ENCODE measurements at regions not wholly inside any gene's neighbourhood (a gene's known extent, or its start where the extent isn't known, plus 50 kb on each side); places are given as distances from the start of the nearest gene placed in this dataset.

DNA sequence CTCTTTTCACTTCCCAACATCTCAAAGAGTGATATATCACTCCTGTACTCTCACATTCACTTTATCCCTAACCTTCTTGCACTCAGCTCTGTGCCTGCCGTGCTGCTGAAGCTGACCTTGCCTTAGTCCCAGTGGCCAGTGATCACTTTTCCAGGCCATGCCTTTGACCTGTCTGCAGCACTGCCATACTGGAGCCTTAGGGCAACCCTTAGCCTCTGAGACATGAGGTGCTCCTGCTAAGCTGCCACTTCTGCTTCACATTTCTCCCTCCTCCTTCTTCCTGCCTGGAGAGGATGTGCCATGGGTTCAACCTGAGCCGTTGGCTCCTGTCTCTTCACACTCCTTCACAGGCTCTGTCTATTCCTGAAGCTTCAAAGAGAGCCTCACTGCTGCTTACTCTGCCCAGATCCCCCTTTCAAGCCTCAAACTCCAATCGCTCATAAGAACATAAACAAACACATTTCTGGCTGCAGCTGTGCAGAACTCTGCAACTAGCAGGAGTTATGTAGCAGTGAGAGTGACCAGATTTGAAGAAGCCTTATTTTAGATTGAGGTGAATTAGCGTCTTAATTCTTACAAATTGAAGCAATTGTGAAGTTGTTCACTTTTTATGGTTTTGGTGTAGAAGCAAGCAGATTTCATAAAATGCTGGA, 716.2 kb upstream of the FANCL start:
- Histone ChIP-seq H3K27ac (ENCODE audit: low read length) (no peak overlapping the region), H3K9me2 (replicated peaks; ENCODE audit: insufficient read depth, low read length) (no peaks in the 10 kb centered on the region), H3K36me3 (replicated peaks; ENCODE audit: insufficient read depth, low read length) (no peaks in the 10 kb centered on the region), H3K4me3 (ENCODE audit: low read length) (no peak overlapping the region), H3K4me2 (ENCODE audit: low read depth, low read length) (no peak overlapping the region), H3K79me2 (ENCODE audit: low read length) (no peaks in the 10 kb centered on the region), H3K9ac (ENCODE audit: low read length) (no peak overlapping the region), H3F3A (ENCODE audit: insufficient read depth, low read length) (no peaks in the 10 kb centered on the region), H3K27me3 (replicated peaks; ENCODE audit: insufficient read depth, low read length) (no peaks in the 10 kb centered on the region), H3K4me1 (ENCODE audit: low read length) (no peaks in the 10 kb centered on the region), H2AFZ (ENCODE audit: low read length) (no peak overlapping the region), H3K9me3 (replicated peaks; ENCODE audit: insufficient read depth, low read length) (no peaks in the 10 kb centered on the region), H4K20me1 (ENCODE audit: insufficient read depth, low read length) (no peaks in the 10 kb centered on the region)
- DNase-seq = no peak
- no peak for TF ChIP-seq EZH2 (optimal IDR thresholded peaks at IDR 0.05; ENCODE audit: low read depth, low read length)
- TF ChIP-seq, protein P1, sequence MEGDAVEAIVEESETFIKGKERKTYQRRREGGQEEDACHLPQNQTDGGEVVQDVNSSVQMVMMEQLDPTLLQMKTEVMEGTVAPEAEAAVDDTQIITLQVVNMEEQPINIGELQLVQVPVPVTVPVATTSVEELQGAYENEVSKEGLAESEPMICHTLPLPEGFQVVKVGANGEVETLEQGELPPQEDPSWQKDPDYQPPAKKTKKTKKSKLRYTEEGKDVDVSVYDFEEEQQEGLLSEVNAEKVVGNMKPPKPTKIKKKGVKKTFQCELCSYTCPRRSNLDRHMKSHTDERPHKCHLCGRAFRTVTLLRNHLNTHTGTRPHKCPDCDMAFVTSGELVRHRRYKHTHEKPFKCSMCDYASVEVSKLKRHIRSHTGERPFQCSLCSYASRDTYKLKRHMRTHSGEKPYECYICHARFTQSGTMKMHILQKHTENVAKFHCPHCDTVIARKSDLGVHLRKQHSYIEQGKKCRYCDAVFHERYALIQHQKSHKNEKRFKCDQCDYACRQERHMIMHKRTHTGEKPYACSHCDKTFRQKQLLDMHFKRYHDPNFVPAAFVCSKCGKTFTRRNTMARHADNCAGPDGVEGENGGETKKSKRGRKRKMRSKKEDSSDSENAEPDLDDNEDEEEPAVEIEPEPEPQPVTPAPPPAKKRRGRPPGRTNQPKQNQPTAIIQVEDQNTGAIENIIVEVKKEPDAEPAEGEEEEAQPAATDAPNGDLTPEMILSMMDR (IDR thresholded peaks at IDR 0.05; ENCODE audit: low read length) = no peak
- no peak for TF ChIP-seq EZH2phosphoT487 (IDR thresholded peaks at IDR 0.05; ENCODE audit: low read length)

DNA sequence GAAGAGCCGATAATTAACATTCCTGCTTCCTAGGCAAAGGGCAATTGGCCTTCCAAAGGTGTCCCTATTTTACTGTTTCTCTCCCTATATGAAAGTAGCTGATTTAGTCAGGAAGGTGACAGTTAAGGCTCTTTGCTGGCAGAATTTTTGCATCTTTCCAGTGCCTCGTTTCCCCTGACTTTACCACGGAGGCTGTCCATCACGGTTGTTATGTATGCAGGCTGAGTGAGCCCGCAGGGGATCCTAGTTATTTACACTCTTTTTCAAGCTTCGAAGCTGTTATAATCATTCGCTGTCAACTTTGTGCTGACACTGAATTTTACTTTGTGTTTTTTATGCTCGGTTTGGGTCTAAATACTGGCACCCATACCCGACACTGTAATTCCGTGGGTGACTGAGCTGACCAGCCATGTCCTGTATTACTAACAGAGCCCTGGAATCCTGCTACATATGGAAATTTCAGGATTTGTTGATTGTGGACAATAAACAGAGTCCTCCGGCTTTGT, 713.8 kb upstream of the FANCL start:
- no peaks in the 10 kb centered on the region for H3K9me3 ChIP-seq (replicated peaks; ENCODE audit: insufficient read depth, low read length)
- no peaks in the 10 kb centered on the region for H3K79me2 ChIP-seq (ENCODE audit: low read length)
- H3K4me2 ChIP-seq (ENCODE audit: low read depth, low read length) = no peak overlapping the region
- no peaks in the 10 kb centered on the region for H3K9me2 ChIP-seq (replicated peaks; ENCODE audit: insufficient read depth, low read length)
- no peak overlapping the region for H3K9ac ChIP-seq (ENCODE audit: low read length)
- DNase-seq = no peak
- H3F3A ChIP-seq (ENCODE audit: insufficient read depth, low read length) = no peaks in the 10 kb centered on the region
- no peak overlapping the region for H2AFZ ChIP-seq (ENCODE audit: low read length)
- H3K27me3 ChIP-seq (replicated peaks; ENCODE audit: insufficient read depth, low read length) = no peaks in the 10 kb centered on the region
- H3K4me1 ChIP-seq (ENCODE audit: low read length) = no peaks in the 10 kb centered on the region
- TF ChIP-seq, protein P1 (IDR thresholded peaks at IDR 0.05; ENCODE audit: low read length) = no peak
- TF ChIP-seq EZH2 (optimal IDR thresholded peaks at IDR 0.05; ENCODE audit: low read depth, low read length) = no peak
- no peak for TF ChIP-seq EZH2phosphoT487 (IDR thresholded peaks at IDR 0.05; ENCODE audit: low read length)
- H3K27ac ChIP-seq (ENCODE audit: low read length) = no peak overlapping the region
- no peaks in the 10 kb centered on the region for H4K20me1 ChIP-seq (ENCODE audit: insufficient read depth, low read length)
- no peak overlapping the region for H3K4me3 ChIP-seq (ENCODE audit: low read length)
- H3K36me3 ChIP-seq (replicated peaks; ENCODE audit: insufficient read depth, low read length) = no peaks in the 10 kb centered on the region

DNA sequence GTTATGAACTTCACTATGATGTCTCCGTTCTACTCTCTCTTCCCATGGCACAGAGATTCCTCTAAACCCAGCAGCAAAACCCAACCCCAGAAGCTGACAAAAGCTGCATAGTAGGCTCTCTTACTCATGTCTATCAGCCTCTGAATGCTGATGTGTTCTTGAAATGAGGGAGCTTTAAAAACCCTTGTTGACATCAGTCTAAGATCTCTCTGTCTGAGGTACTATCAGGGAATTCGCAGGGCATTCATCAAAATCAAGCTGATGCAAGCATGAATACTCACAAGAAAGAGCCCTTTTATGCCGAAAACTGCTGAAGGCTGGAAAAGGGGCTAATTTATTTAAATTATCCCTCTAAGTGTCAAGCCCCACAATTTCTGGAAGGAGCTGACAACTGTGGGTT, 710.6 kb upstream of the FANCL start:
- H3K4me3 ChIP-seq (ENCODE audit: low read length) = no peak overlapping the region
- H3K27ac ChIP-seq (ENCODE audit: low read length) = no peak overlapping the region
- H3K9ac ChIP-seq (ENCODE audit: low read length) = no peak overlapping the region
- no peak overlapping the region for H2AFZ ChIP-seq (ENCODE audit: low read length)
- no peaks in the 10 kb centered on the region for H3K79me2 ChIP-seq (ENCODE audit: low read length)
- H3K27me3 ChIP-seq (replicated peaks; ENCODE audit: insufficient read depth, low read length) = no peaks in the 10 kb centered on the region
- no peaks in the 10 kb centered on the region for H3K36me3 ChIP-seq (replicated peaks; ENCODE audit: insufficient read depth, low read length)
- H3K9me3 ChIP-seq (replicated peaks; ENCODE audit: insufficient read depth, low read length) = no peaks in the 10 kb centered on the region
- H3K4me2 ChIP-seq (ENCODE audit: low read depth, low read length) = no peak overlapping the region
- no peaks in the 10 kb centered on the region for H4K20me1 ChIP-seq (ENCODE audit: insufficient read depth, low read length)
- DNase-seq = no peak
- TF ChIP-seq EZH2phosphoT487 (IDR thresholded peaks at IDR 0.05; ENCODE audit: low read length) = no peak
- no peak for TF ChIP-seq EZH2 (optimal IDR thresholded peaks at IDR 0.05; ENCODE audit: low read depth, low read length)
- TF ChIP-seq, protein P1 (IDR thresholded peaks at IDR 0.05; ENCODE audit: low read length) = no peak
- H3K4me1 ChIP-seq (ENCODE audit: low read length) = no peaks in the 10 kb centered on the region
- no peaks in the 10 kb centered on the region for H3F3A ChIP-seq (ENCODE audit: insufficient read depth, low read length)
- no peaks in the 10 kb centered on the region for H3K9me2 ChIP-seq (replicated peaks; ENCODE audit: insufficient read depth, low read length)

All from MM.1S (cell line).